ENCODE measurements at regions not wholly inside any gene's neighbourhood (a gene's known extent, or its start where the extent isn't known, plus 50 kb on each side); places are given as distances from the start of the nearest gene placed in this dataset.
"Not testable (repeated sequence)": the region's sequence is repeated elsewhere in the genome, so short reads cannot be mapped to it uniquely, and the experiment has no call there.

- DNase-seq (ENCODE audit: low spot score) = no peak
Observed at GRCh38 chr9:103242025-103242424, 246.9 kb downstream of the CYLC2 start.

GRCh38 chr9:103242486-103242885, 247.4 kb downstream of the CYLC2 start:
- DNase-seq (ENCODE audit: low spot score) = no peak

GRCh38 chr9:103243553-103243952, 248.4 kb downstream of the CYLC2 start:
- DNase-seq (ENCODE audit: low spot score) = no peak

- no peak for DNase-seq (ENCODE audit: low spot score)
Observed at GRCh38 chr9:103245369-103245768, 250.2 kb downstream of the CYLC2 start.

GRCh38 chr9:103261951-103262350, 266.8 kb downstream of the CYLC2 start:
- DNase-seq (ENCODE audit: low spot score) = no peak

- no peak for DNase-seq (ENCODE audit: low spot score)
Observed at GRCh38 chr9:103266064-103266463, 270.9 kb downstream of the CYLC2 start.

- no peak for DNase-seq (ENCODE audit: low spot score)
Observed at GRCh38 chr9:103277240-103277639, 282.1 kb downstream of the CYLC2 start.

- no peak for DNase-seq (ENCODE audit: low spot score)
Observed at GRCh38 chr9:103281126-103281525, 286.0 kb downstream of the CYLC2 start.

- DNase-seq (ENCODE audit: low spot score) = no peak
Observed at GRCh38 chr9:103287361-103287760, 292.2 kb downstream of the CYLC2 start.

- DNase-seq (ENCODE audit: low spot score) = no peak
Observed at GRCh38 chr9:103296189-103296588, 301.1 kb downstream of the CYLC2 start.

- DNase-seq (ENCODE audit: low spot score) = no peak
Observed at GRCh38 chr9:103301051-103301450, 305.9 kb downstream of the CYLC2 start.

GRCh38 chr9:103304797-103305196, 309.7 kb downstream of the CYLC2 start:
- no peak for DNase-seq (ENCODE audit: low spot score)

GRCh38 chr9:103319979-103320378, 324.8 kb downstream of the CYLC2 start:
- DNase-seq (ENCODE audit: low spot score) = no peak

- DNase-seq (ENCODE audit: low spot score) = no peak
Observed at GRCh38 chr9:103323699-103324098, 328.6 kb downstream of the CYLC2 start.

GRCh38 chr9:103335461-103335860, 340.3 kb downstream of the CYLC2 start:
- DNase-seq (ENCODE audit: low spot score) = no peak

GRCh38 chr9:103355000-103355399, 359.9 kb downstream of the CYLC2 start:
- DNase-seq (ENCODE audit: low spot score) = no peak

GRCh38 chr9:103357980-103358379, 362.8 kb downstream of the CYLC2 start:
- DNase-seq (ENCODE audit: low spot score) = not testable (repeated sequence)

GRCh38 chr9:103361906-103362305, 366.8 kb downstream of the CYLC2 start:
- no peak for DNase-seq (ENCODE audit: low spot score)

- no peak for DNase-seq (ENCODE audit: low spot score)
Observed at GRCh38 chr9:103362986-103363385, 367.9 kb downstream of the CYLC2 start.

GRCh38 chr9:103364753-103365152, 369.6 kb downstream of the CYLC2 start:
- DNase-seq (ENCODE audit: low spot score) = no peak

- no peak for DNase-seq (ENCODE audit: low spot score)
Observed at GRCh38 chr9:103371152-103371551, 376.0 kb downstream of the CYLC2 start.

- DNase-seq (ENCODE audit: low spot score) = no peak
Observed at GRCh38 chr9:103372828-103373227, 377.7 kb downstream of the CYLC2 start.

- DNase-seq (ENCODE audit: low spot score) = no peak
Observed at GRCh38 chr9:103377667-103378066, 382.5 kb downstream of the CYLC2 start.

GRCh38 chr9:103397868-103398600, 402.9 kb downstream of the CYLC2 start:
- no peak for DNase-seq (ENCODE audit: low spot score)

All from CD4-positive, alpha-beta T cell treated with Interleukin-15 for 4 hours (primary cell).